IMR-90 (cell line): ENCODE measurements at regions not wholly inside any gene's neighbourhood (a gene's known extent, or its start where the extent isn't known, plus 50 kb on each side); places are given as distances from the start of the nearest gene placed in this dataset.
A peak's percentile ranks its signal among the peaks of the same experiment; 100 is the strongest.

ENCODE experiments used
- ATAC-seq: fragments of 200-7000 bp; cut with Tn5 transposase; 2 replicates; pipeline ENCODE4 v1.9.1; 2020; ENCODE audit warnings: low read depth, mild to moderate bottlenecking, moderate library complexity
- BruUV-seq: library from RNA; stranded (reverse); fragments of 400-500 nt; replicated peaks from 2 replicates; lab custom pipeline; 2021; lab: Mats Ljungman, UMichigan
- CTCF ChIA-PET: fragments of 300-600 bp; formaldehyde crosslinking; extraction: SDS; loops from one replicate; lab custom pipeline; 2021; ENCODE audit warnings: antibody characterized with exemption; lab: Yijun Ruan, JAX
- POLR2A ChIA-PET: fragments of 300-600 bp; sonication (Branson Sonifier 250); formaldehyde crosslinking; loops from one replicate; lab custom pipeline; 2022; ENCODE audit warnings: antibody characterized with exemption; ENCODE audit not compliant: unreplicated experiment; lab: Charles Lee
- DNase-seq: peaks from one replicate; pipeline ENCODE4 v3.0.0; 2013
- H2AFZ ChIP-seq: replicated peaks from 2 replicates; pipeline ENCODE3; 2013; ENCODE audit warnings: low read length, mild to moderate bottlenecking; ENCODE audit not compliant: poor library complexity
- H2AK5ac ChIP-seq: 2 replicates; pipeline ENCODE4 v1.6.1; 2013; ENCODE audit warnings: low read depth, low read length, inconsistent platforms
- H2AK9ac ChIP-seq: replicated peaks from 2 replicates; pipeline ENCODE3; 2013; ENCODE audit warnings: mild to moderate bottlenecking, low read depth, low read length, moderate library complexity; ENCODE audit not compliant: poor library complexity
- H2BK120ac ChIP-seq: 2 replicates; pipeline ENCODE4 v1.6.1; 2013; ENCODE audit warnings: low read depth, low read length, inconsistent platforms
- H2BK15ac ChIP-seq: 3 replicates; pipeline ENCODE4 v1.6.1; 2013; ENCODE audit warnings: low read depth, low read length, inconsistent platforms
- H2BK20ac ChIP-seq: 2 replicates; pipeline ENCODE4 v1.6.1; 2013; ENCODE audit warnings: low read depth, mild to moderate bottlenecking, inconsistent platforms, low read length, moderate library complexity
- H2BK5ac ChIP-seq: 2 replicates; pipeline ENCODE4 v1.6.1; 2013; ENCODE audit warnings: mild to moderate bottlenecking, low read depth, low read length, inconsistent platforms; ENCODE audit not compliant: poor library complexity, severe bottlenecking
- H3K14ac ChIP-seq: replicated peaks from 2 replicates; pipeline ENCODE4 v1.6.1; 2013; ENCODE audit warnings: low read depth, low read length, inconsistent platforms
- H3K18ac ChIP-seq: 2 replicates; pipeline ENCODE4 v1.6.1; 2013; ENCODE audit warnings: low read depth, low read length, control low read depth
- H3K23ac ChIP-seq: 2 replicates; pipeline ENCODE4 v1.6.1; 2013; ENCODE audit warnings: low read depth, low read length, inconsistent platforms
- H3K27ac ChIP-seq: 2 replicates; pipeline ENCODE4 v1.5.1; 2013; ENCODE audit warnings: mild to moderate bottlenecking, control low read depth, low read length; ENCODE audit not compliant: insufficient read depth
- H3K27me3 ChIP-seq: 2 replicates; pipeline ENCODE4 v1.6.1; 2013; ENCODE audit warnings: low read length; ENCODE audit not compliant: control insufficient read depth, insufficient read depth
- H3K36me3 ChIP-seq: 2 replicates; pipeline ENCODE4 v1.6.1; 2013; ENCODE audit warnings: low read length, mixed read lengths; ENCODE audit not compliant: control insufficient read depth, insufficient read depth
- H3K4ac ChIP-seq: 2 replicates; pipeline ENCODE4 v1.6.1; 2013; ENCODE audit warnings: low read depth, low read length, inconsistent platforms
- H3K4me1 ChIP-seq: 2 replicates; pipeline ENCODE4 v1.6.1; 2013; ENCODE audit warnings: low read length, mixed read lengths; ENCODE audit not compliant: control insufficient read depth, insufficient read depth
- H3K4me2 ChIP-seq: 2 replicates; pipeline ENCODE4 v1.6.1; 2013; ENCODE audit warnings: low read depth, mild to moderate bottlenecking, control low read depth, low read length, moderate library complexity
- H3K4me3 ChIP-seq: 2 replicates; pipeline ENCODE4 v1.5.1; 2013; ENCODE audit warnings: low read depth, mild to moderate bottlenecking, control low read depth, low read length, moderate library complexity; ENCODE audit not compliant: insufficient read depth
- H3K56ac ChIP-seq: 2 replicates; pipeline ENCODE4 v1.6.1; 2013; ENCODE audit warnings: low read length, inconsistent platforms; ENCODE audit not compliant: insufficient read depth; ENCODE audit errors: extremely low read depth
- H3K79me1 ChIP-seq, 2 experiments: 2 replicates each; pipeline ENCODE4 v1.6.1; 2013; ENCODE audit warnings: low read length in 2 of 2, inconsistent platforms in 1 of 2, low read depth in 1 of 2
- H3K9ac ChIP-seq: 2 replicates; pipeline ENCODE4 v1.6.1; 2013; ENCODE audit warnings: low read depth, low read length, control low read depth
- H3K9me1 ChIP-seq: 2 replicates; pipeline ENCODE4 v1.6.1; 2013; ENCODE audit warnings: low read length, inconsistent platforms; ENCODE audit not compliant: insufficient read depth
- H3K9me3 ChIP-seq: 2 replicates; pipeline ENCODE4 v1.6.1; 2013; ENCODE audit warnings: low read length; ENCODE audit not compliant: control insufficient read depth, insufficient read depth
- H4K20me1 ChIP-seq: 2 replicates; pipeline ENCODE4 v1.6.1; 2013; ENCODE audit warnings: low read length, inconsistent platforms; ENCODE audit not compliant: insufficient read depth
- H4K5ac ChIP-seq: 2 replicates; pipeline ENCODE4 v1.6.1; 2013; ENCODE audit warnings: mild to moderate bottlenecking, low read depth, low read length, control low read depth
- H4K8ac ChIP-seq, 2 experiments: 2 replicates each; pipeline ENCODE4 v1.6.1; 2013; ENCODE audit warnings: low read depth in 2 of 2, low read length in 2 of 2, control low read depth in 1 of 2, inconsistent platforms in 1 of 2
- H4K91ac ChIP-seq: 2 replicates; pipeline ENCODE4 v1.6.1; 2013; ENCODE audit warnings: low read depth, low read length, inconsistent platforms; ENCODE audit not compliant: insufficient read depth
- BHLHE40 ChIP-seq: fragments of 150-350 bp; IDR thresholded peaks from 2 replicates; pipeline ENCODE4 v1.6.1; 2016; ENCODE audit warnings: mild to moderate bottlenecking, low read depth, low read length
- CEBPB ChIP-seq: IDR thresholded peaks from 2 replicates; pipeline ENCODE4 v1.6.1; 2012; ENCODE audit warnings: low read depth, low read length, improper control_type of control experiment
- CHD1 ChIP-seq: IDR thresholded peaks from 2 replicates; pipeline ENCODE4 v1.6.1; 2012; ENCODE audit warnings: low read depth, low read length, improper control_type of control experiment
- CTCF ChIP-seq: conservative IDR thresholded peaks from 2 replicates; pipeline ENCODE4 v1.5.1; 2012; ENCODE audit warnings: mild to moderate bottlenecking, low read depth, low read length, improper control_type of control experiment
- ELK1 ChIP-seq: fragments of 150-350 bp; IDR thresholded peaks from 2 replicates; pipeline ENCODE4 v1.6.1; 2016; ENCODE audit warnings: low read depth, mild to moderate bottlenecking, low read length, moderate library complexity, borderline replicate concordance
- FOS ChIP-seq: fragments of 150-350 bp; IDR thresholded peaks from 2 replicates; pipeline ENCODE4 v1.6.1; 2016; ENCODE audit warnings: low read depth, low read length
- MAFK ChIP-seq: IDR thresholded peaks from 2 replicates; pipeline ENCODE4 v1.6.1; 2012; ENCODE audit warnings: low read depth, low read length, improper control_type of control experiment
- NFE2L2 ChIP-seq: fragments of 150-350 bp; IDR thresholded peaks from 2 replicates; pipeline ENCODE4 v1.6.1; 2016; ENCODE audit warnings: low read depth, mild to moderate bottlenecking, low read length
- RAD21 ChIP-seq: IDR thresholded peaks from 2 replicates; pipeline ENCODE4 v1.6.1; 2012; ENCODE audit warnings: low read length, improper control_type of control experiment
- RFX5 ChIP-seq: IDR thresholded peaks from 2 replicates; pipeline ENCODE4 v1.8.0; 2012; ENCODE audit warnings: low read depth, mild to moderate bottlenecking, low read length, moderate library complexity
- SMC3 ChIP-seq: fragments of 150-350 bp; IDR thresholded peaks from 2 replicates; pipeline ENCODE4 v1.6.1; 2016; ENCODE audit warnings: low read depth, mild to moderate bottlenecking, antibody characterized with exemption, low read length, moderate library complexity
- WGBS, 2 experiments: methylation state at CpG; one replicate each; pipeline versions ENCODE4 v1.1.5 to v1.1.7; 2013; ENCODE audit warnings: missing lambda C conversion rate in 2 of 2; ENCODE audit not compliant: insufficient read length in 1 of 2; ENCODE audit errors: extremely low coverage in 2 of 2; 5-methylcytosine and 5-hydroxymethylcytosine counted together
- dilution Hi-C: fragments of 300-500 bp; cut with HindIII; formaldehyde crosslinking; loops from one replicate; pipeline ENCODE4 v1.14.3; 2018; ENCODE audit warnings: low sequenced_read_pairs; ENCODE audit not compliant: unreplicated experiment
- in situ Hi-C: fragments of 300-500 bp; cut with MboI; formaldehyde crosslinking; loops from 3 replicates; pipeline ENCODE4 v1.14.3; 2019; ENCODE audit warnings: low sequenced_read_pairs, inconsistent platforms, mixed read lengths
- intact Hi-C: fragments of 100-400 bp; cut with micrococcal nuclease; formaldehyde crosslinking; loops from 2 replicates; pipeline ENCODE4 v1.10.0; 2022

GRCh38 chr2:200749631-200750322, 61.9 kb upstream of the BZW1 start:
- POLR2A ChIA-PET, result interaction anchor here (0.6 kb wide), 1 partner anchor 37 kb away, joined by 12 read pairs; no protein-coding TSS in a partner anchor
- H3K36me3 ChIP-seq, result no peaks in the 10 kb centered on the region
- BruUV-seq, result no TSS peak

More at GRCh38 chr2:200749631-200750322, 61.9 kb upstream of the BZW1 start:
- H3K4me1 ChIP-seq, result peaks cover 23% of the 10 kb centered on the region
- no peak overlapping the region for H3K27ac ChIP-seq
- H4K20me1 ChIP-seq, result no peaks in the 10 kb centered on the region
- peak overlapping the region; percentile 56 for H2AFZ ChIP-seq
- H3K79me1 ChIP-seq, result no peaks in the 10 kb centered on the region; a peak in 1 of 4 replicates
- DNase-seq (peak; percentile 27), ATAC-seq (no peak)
- H3K23ac ChIP-seq, result no peak overlapping the region
- no peak overlapping the region for H3K4me3 ChIP-seq
- H3K9me1 ChIP-seq, result peaks cover 17% of the 10 kb centered on the region
- in situ Hi-C loops (loop anchor here (5.0 kb wide), 1 partner anchor 63 kb away; the partner anchor contains the start of gene BZW1), dilution Hi-C loops (no loop called here), intact Hi-C loops (loop anchor here (2.0 to 5.0 kb wide), 2 partner anchors 37 to 113 kb away; partner anchors contain the start of gene CLK1)
- H3K27me3 ChIP-seq, result no peaks in the 10 kb centered on the region
- peak overlapping the region; percentile 44; the same call in 2 of the 3 replicates for H2BK15ac ChIP-seq
- peak overlapping the region; percentile 40; the same call in 1 of the 2 replicates for H2BK20ac ChIP-seq
- H2AK9ac ChIP-seq, result no peak overlapping the region
- peak overlapping the region; percentile 19; the same call in 1 of the 2 replicates for H3K4ac ChIP-seq
- H3K9ac ChIP-seq, result no peak overlapping the region
- H2AK5ac ChIP-seq, result peak overlapping the region; percentile 37; the same call in 1 of the 2 replicates
- H4K5ac ChIP-seq, result peak overlapping the region; percentile 65; the same call in 1 of the 2 replicates
- H2BK5ac ChIP-seq, result peak overlapping the region; percentile 17
- peak overlapping the region; percentile 17; the same call in 1 of the 2 replicates for H4K91ac ChIP-seq
- 0 out of 2 replicates have a peak overlapping the region, but pooled peaks have one; percentile 8 for H2BK120ac ChIP-seq
- H3K56ac ChIP-seq, result no peak overlapping the region
- 0 out of 4 replicates have a peak overlapping the region, but pooled peaks of 1 of the 2 experiments have one; percentile 7 for H4K8ac ChIP-seq
- peak overlapping the region; percentile 3; the same call in 1 of the 2 replicates for H3K14ac ChIP-seq
- no peak for TF ChIP-seq FOS
- TF ChIP-seq RAD21, result no peak
- no peak for TF ChIP-seq CTCF
- TF ChIP-seq ELK1, result no peak
- TF ChIP-seq CEBPB, result no peak
- no peak for TF ChIP-seq RFX5
- TF ChIP-seq SMC3, result no peak
- no peak for TF ChIP-seq NFE2L2
- no peak for TF ChIP-seq MAFK
- TF ChIP-seq BHLHE40, result no peak
- TF ChIP-seq CHD1, result no peak
- no peak overlapping the region for H3K4me2 ChIP-seq
- H3K9me3 ChIP-seq, result no peaks in the 10 kb centered on the region
- no CpG with 5 or more reads among the region's 4 CpGs for WGBS, 2 experiments
- peak overlapping the region; percentile 26; the same call in 1 of the 2 replicates for H3K18ac ChIP-seq
- CTCF ChIA-PET, result no interaction called here
